HG03060 (cell line): ENCODE measurements at regions not wholly inside any gene's neighbourhood (a gene's known extent, or its start where the extent isn't known, plus 50 kb on each side); places are given as distances from the start of the nearest gene placed in this dataset.
"Not testable (repeated sequence)": the region's sequence is repeated elsewhere in the genome, so short reads cannot be mapped to it uniquely, and the experiment has no call there.

Source experiments
- ATAC-seq: cut with Tn5 transposase; IDR thresholded peaks from one replicate; pipeline ENCODE4 v1.9.1; 2021; ENCODE audit warnings: low read depth, moderate number of reproducible peaks; ENCODE audit not compliant: unreplicated experiment

DNA sequence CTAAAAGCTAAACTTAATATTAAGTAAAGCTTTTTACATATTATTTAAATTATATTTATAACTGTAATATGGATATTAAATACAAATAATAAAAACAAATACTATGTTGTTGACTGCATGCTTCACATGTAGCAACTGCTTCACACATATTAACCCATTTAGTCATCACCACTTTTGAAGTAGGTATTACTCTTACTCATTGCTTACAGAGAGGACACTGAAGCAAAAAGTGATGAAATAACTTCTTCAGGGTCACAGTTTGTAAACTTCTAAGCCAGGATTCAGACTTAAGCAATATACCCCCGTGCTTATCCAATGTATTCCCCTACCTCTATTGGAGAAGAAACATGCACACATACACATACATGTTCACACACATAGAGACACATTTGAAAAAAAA lies 166.6 kb downstream of the DKK2 start:
- no peak for ATAC-seq

DNA sequence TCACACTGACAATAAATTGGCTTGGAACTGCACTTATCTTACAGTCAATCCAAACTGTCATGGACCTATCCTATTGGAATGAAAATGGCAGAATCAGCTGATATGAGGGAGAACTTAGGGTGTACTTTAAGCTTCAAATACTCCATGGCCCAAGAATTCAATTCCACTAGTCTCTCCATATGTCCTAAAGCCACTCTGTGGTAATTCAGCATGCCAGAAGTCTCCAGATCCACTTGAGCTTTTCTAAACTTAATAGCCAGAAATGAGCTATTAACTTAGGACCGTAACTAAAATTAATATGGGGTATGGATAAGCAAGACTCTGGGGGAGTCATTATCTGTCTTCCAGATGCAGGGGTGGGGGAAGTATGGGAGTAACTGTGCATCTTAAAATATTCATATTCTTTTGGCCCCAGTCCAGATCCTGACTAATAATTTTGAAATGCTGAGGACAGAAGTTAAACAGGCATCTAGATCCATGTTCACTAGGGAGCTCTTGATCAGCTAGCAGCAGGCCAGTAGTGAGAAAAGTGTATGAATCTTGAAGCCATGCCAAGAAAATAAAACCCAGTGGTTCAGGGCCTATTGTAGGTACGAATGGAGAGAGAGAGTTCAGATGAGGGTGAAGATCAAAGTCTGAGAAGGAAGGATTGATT lies 167.6 kb downstream of the DKK2 start:
- no peak for ATAC-seq

DNA sequence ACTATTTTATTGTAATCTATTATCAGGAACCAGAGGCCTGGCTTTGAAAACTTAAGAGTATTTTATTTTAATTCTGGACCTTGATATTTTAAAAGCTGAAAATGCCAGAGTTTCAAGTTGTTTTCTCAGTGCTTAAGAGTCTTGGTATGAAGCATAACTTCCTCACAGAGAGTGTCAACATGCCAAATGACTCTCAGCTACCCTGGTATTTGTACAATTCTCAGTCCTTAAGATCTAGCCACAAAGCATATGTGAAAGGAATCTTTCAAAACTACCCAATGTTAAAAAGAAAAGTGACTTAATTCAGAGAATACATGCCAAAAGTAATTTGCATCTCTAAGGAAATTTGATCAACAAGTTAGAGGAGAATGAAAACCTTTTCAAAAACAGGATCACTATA lies 171.9 kb downstream of the DKK2 start:
- no peak for ATAC-seq

DNA sequence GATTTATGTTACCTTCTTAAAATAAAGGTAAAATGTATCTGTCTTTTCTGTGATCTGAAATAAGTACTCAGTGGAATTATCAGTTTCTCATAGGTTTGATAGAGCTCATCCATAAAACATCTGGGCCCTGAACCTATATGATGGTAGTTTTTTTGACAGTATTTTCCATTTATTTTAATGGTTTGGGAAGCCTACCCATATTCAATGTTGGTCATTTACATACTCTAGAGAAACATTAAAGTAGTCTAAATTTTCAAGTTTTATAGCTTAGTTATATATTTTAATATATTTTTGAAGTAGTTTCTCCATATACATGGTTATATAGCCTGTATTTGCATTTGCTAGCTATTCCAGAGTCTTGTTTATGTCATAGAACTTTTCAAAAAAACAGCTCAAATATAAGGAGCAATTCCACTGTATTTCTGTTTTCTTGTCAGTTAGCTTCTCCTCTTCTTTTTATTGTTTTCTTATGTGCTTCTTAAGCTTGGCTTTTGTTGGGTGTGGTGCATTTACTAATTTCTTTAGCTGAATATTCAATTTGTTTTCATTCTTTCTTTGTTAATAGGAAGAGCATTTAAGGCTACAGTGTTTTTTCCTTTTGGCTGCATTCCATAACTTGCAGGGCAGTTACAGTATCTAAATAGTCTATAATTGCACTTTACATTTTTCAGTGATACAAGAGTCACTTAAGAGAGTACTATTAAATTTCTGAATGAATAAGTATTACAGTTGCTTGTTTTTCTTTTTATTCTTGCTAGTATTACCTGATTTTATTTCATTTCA lies 181.4 kb downstream of the DKK2 start:
- no peak for ATAC-seq

DNA sequence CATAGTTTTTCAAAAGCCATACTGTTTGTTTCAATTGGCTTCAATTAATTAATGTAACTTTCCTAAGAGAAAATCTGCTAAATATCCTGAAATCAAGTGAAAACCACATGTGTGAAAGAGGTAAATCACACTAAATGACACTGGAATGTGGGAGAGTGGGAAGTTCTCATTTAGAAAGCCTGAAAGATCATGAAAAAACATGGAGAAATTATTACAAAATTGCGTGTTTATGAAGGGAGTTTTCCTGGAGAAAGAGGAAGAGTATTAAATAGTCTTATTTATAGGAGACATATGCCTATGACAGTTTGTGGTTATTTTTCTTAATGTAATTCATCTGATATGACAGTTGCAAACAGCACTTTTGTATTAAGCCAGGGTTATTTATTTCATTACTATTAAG lies 183.7 kb downstream of the DKK2 start:
- ATAC-seq: no peak

DNA sequence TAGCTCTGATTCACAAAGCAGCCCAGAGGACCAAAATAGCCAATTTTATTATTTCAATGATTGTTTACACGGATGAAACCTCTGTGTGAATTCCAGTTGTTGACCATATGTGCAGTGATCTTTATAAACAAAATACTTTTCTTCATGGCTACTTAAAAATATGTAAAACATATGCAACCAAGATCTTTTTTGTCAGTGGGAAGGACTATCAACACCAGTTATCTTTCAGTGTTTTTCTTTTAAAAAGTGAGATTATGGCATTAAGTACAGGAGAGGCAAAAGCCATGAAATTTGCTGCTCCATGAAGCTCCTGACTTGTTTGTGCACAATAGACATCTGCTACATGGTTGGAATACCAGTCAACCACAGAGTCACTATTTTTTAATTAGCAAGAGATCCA lies 184.4 kb downstream of the DKK2 start:
- no peak for ATAC-seq

DNA sequence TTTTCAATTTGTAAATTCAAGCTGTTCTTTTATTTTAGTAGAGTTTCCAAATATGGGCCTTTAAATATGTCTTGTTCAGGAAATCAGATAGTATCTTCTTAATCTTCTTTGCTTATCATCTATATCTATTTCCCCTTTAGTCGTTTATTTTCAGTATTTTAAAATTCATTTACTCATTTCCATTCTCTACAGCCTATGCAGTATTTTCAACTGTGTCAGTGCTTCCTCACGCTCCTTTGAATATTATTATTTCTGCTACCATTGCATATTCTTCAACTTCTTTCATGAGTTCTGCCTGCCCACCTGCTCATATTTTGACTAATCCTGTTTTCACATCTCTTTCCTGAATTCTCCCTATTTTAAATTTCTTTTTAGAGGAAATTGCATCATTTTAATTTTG lies 185.4 kb downstream of the DKK2 start:
- no peak for ATAC-seq

DNA sequence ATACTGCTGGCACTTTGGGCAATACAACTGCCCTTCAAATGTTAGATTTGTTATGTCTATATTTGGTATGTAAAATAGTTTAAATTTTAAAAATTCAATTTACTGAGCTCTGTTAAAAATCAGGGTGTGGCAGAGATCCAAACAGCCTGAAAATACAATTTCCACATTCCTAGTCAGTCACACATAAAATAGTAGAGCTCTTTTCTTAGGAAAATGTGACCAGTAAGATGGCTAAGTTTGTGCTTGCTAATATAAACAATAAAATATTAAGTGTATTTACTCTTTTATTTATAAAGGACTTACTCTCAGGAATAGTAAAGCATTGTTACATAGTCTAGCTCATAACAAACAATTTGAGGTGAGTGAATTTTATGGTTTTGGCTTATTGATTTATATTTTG lies 200.2 kb downstream of the DKK2 start:
- ATAC-seq: no peak

DNA sequence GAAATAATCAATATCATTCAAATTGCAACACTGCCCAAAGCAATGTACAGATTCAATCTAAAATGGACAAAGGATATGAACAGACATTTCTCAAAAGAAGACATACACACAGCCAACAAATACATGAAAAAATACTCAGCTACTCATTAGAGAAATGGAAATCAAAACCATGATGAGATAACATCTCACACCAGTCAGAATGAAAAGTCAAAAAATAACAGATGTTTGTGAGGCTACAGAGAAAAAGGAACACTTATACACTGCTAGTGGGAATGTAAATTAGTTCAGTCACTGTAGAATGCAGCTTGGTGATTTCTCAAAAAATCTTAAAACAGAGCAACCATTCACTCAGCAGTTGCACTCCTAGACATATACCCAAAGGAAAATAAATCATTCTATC lies 205.2 kb downstream of the DKK2 start:
- ATAC-seq: no peak

DNA sequence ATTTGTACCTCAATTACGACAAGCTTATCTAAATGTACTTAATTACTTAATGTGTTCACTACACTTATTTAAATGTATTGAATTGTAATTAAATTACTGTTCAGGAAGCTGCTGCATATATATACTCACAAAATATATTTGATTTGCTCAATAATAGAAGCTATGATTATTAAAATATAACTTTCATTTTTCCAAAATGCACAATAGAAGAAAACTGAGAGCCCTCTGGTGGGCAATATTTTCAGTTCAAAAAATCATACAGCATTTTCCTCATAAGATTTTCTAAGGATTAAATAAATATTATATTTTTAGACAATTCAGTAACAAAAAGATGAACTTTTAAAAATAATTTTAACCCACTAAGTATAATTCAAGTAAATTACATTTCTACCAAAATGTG lies 217.3 kb downstream of the DKK2 start:
- no peak for ATAC-seq

DNA sequence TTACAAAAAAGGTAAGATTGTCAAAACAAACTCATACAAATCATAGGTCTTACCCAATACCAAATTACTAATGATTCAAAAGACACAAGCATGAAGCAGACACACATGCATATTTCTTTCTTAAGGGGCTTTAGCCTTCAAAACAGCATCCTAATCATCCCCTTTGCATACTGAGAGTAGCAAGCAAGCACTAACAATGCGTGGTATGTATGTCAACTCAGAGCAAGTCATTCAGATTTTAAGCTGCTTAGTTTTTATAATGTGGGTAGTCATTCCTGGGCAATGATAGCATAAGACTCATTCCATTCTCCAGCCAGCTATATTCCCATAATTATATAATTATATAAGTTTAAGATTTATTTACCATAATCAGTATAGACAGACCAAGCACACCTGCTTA lies 219.6 kb downstream of the DKK2 start:
- no peak for ATAC-seq

DNA sequence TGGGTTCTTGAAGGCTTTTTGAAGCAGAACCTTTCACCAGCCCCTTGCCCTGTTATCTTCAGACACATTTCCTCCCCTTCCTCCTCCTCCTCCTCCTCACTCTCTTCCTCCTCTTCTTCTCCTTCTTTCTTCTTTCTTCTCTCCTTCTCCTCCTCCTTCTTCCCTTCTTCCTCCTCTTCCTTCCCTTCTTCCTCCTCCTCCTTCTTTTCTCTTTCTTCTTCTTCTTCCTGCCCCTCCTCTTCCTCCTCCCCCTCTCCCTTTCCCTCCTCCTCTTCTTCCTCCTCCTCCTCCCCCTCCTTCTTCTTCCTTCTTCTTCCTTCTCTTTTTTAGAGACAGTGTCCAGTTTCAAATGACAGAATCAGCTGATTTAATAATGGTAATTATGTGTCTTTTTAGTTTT lies 226.0 kb downstream of the DKK2 start:
- ATAC-seq: no peak

DNA sequence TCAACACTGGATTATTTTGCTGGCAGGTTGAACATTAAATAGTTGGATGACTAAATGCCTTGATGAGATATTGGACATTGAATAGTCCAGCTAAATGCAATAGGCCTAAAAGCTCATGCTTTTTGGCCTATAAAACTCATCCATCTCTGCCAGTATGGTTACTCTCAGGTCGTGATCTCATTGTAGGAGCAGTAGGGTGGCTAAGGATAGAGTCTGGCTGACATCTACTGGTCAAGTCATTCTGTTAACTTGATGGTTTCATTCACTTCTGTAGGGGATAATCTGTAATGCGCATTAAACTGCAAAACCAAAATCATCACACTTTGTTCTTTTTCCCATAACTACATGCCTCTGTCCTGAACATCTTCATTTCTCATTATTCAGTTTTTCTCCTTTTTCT lies 227.0 kb downstream of the DKK2 start:
- no peak for ATAC-seq

DNA sequence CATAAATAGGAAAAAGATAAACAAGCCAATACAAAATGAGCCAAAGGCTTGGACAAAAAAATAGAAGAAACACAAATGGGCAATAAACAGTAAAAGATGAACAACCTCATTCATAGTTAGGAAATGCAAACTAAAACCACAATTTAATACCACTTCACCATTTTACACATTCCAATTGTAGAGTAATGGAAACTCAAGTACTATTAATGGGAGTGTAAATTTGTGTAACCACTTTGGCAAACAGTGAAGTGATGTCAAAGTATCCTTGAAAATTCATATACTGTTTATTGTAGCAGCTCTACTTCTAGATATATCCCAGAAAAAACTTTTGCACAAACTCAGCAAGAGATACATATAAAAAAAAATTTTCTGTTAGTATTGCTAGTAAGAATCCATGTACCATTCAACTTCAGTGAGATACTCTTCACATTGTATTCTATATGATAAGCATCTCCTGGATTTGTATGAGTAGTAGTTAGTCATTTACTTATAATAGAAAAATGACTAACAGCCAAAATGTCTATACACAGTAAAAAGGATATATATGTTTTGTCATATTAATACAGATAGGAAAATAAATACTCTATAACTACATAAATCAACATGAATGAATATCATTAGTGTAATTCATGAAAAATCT lies 229.8 kb downstream of the DKK2 start:
- no peak for ATAC-seq

DNA sequence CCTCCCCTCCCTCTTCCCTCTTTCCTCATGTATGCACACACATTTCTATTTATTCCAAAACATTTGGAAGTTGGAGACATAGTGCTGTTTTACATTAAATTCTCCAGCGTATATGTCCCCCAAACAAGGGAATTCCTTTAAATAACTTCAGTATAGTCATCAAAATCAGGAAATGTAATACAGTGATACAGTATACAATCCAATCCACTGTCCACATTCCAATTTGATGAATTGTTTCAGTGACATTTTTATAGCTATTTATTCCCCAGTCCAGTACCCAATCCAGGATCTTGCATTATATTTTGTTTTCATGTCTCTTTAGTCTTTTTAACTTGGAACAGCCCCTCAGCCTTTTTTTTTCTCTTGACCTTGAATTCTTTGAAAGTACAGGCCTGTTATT lies 233.0 kb downstream of the DKK2 start:
- ATAC-seq: no peak

DNA sequence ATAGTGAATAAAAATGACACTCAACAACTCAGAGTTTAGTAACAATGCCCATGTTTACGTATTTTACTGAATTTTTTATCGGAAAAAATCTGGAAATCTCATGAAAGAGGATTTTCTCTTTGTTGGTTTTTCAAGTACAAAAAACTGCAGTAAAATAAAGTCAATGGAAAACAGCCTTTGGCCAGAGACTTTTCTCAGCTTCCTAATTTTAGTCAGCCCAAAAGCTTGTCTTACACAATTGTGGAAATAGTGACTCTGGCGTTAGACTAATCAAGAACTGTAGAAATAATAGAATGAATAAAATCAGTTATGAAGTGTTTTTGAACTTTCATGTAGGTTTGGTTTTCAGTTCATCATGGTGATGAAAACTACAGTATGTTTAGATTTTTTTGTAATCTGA lies 234.7 kb downstream of the DKK2 start:
- ATAC-seq: no peak

DNA sequence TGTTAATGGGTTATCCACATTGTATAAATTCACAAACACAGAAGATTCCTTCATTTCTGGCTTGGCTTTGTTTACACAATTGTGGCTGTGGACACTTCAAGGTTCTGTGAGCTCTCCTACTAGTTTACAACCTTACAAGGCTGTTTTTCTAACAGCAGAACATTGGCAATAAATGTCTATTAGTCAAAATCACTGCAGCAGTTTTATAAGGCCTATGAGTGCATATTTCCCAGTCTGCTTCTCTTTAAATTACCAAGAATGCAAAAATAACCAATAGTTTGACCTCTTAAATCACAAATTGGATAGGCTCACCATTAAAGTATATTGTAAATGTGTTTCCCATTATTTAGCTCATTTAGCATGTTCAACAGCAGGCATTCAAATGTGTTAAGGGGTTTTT lies 239.2 kb downstream of the DKK2 start:
- no peak for ATAC-seq

DNA sequence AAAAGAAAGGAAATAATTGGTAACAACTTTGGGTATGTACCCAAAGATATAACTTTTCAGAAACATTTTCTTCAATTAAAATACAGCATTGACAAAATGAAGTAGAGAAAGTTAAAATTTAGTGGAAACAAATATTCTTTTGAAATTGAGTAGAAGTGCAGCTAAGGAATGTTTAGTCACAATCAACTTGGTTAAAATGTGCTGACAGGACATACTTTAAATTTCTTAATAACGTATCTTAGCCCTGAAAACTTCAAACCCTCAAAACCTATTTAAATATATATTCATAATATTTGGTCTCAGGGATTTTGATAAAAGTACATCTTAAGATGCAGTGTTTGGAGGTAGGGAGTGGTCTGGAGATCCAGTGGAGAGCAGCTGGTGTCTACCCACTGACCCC lies 240.8 kb downstream of the DKK2 start:
- ATAC-seq: no peak

DNA sequence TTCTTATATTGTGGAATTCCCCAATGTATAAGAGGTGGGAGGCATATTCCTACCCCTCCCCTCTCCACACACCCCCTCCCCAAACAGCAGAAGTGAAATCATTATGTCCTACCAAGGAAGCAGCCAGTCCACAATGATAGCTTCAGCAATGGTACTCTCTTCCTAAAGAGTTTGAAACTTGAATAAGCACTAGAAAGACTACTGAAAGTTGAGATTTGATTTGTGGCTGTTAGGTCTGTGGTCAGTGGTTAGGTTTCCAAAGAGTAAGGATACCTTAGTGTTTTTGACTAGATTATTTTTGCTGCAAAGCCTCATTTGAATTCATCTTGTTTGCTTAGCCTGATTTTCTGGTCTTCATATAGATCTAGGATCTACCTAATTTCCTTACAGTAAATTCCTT lies 242.2 kb downstream of the DKK2 start:
- no peak for ATAC-seq

DNA sequence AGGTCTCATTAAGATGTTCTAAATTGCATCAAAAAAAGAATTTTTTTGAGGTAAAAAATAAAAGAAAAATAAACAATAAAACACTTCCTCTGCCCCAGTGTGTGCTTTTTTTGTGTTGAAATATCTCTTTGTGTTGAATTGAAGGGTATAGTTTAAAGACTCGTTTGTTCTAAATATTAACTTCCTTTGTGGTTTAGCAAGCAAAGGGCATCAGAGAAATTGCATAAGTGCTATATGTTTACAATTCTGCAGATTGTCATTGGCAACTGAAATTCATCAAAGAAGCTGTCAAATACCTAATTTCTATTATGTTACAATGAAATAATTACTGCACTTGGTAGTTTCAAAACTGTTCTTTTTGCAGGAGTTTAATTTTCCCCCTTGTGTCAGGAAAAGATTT lies 260.5 kb downstream of the DKK2 start:
- no peak for ATAC-seq

DNA sequence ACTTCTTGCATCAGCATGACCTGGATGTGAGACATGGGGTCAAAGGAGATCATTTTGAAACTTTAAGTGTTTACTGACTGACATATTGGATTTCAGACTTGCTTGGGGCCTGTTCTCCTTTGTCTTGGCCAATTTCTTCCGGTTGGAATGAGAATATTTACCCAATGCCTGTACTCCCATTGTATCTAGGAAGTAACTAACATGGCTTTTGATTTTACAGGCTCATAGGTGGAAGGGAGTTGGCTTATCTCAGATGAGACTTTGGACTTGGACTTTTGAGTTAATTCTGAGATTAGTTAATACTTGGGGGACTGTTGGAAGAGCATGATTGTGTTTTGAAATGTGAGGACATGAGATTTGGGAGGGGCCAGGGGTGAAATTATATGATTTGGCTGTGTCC lies 262.1 kb downstream of the DKK2 start:
- ATAC-seq: not testable (repeated sequence)
